ENCODE measurements at regions not wholly inside any gene's neighbourhood (a gene's known extent, or its start where the extent isn't known, plus 50 kb on each side); places are given as distances from the start of the nearest gene placed in this dataset.

DNA sequence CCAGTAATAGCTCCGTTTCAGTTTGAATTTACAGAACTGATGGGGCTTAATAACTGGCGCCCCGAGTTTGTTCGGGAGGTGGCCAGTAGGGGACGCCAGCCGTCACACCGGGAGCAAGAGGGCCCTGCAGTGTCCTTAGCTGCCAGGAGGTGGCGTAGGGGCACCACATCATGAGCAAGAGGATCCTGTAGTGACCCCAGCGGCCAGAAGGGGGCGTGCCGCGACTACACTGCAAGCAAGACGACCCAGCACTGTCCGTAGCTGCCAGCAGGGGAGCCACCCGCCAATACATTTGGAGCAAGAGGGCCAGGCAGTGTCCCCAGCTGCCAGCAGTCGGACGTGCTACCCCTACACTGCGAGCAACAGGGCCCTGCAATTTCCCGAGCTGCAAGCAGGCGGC lies 663.7 kb upstream of the B3GAT1 start:
- DNase-seq (ENCODE audit: low read depth in 2 of 2) = peak in 1 of 2 donors; percentile 14

DNA sequence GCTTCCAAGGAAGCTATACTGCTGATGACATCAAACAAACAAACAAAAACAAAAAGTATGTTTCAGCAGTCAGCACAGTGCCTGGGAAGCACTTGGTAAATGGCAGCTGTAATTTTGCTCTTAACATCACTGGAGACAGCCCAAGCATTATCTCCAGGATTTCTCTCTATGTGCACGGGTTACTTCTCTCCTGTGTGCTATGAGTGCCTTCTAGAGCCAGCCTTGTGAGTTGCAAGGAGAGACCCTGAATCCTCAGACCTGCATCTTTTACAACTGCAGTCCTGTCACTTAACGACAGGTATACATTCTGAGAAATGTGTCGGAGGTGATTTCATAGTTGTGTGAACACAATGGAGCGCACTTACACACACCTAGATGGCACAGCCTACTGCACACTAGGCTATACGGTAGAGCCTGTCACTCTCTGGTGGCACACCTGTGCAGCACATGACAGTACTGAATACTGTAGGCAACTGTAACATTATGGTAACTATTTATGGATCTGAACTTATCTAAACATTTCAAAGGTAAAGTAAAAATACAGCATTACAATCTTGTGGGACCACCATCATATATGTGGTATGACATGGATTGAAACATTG lies 662.5 kb upstream of the B3GAT1 start:
- no peak for DNase-seq (ENCODE audit: low read depth in 2 of 2)

DNA sequence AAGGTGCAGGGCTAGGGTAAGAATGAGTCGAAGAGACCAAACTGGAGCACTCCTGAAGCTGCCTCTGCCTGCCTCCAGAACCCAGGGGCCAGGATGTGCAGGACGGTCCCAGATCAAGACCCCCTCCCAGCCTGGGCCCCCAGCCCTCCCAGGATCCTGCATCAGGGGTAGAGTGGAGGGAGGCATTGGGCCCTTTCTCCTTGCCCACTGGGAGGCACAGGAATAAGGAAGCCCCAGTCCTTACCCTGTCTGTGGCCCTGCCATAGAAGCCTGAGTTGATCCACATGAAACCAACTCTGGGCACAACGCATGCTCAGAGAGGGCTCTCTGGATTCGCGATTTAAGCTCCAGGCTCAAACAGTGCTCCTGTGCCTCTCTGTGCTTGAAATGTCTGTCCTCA lies 661.8 kb upstream of the B3GAT1 start:
- no peak for DNase-seq (ENCODE audit: low read depth in 2 of 2)

DNA sequence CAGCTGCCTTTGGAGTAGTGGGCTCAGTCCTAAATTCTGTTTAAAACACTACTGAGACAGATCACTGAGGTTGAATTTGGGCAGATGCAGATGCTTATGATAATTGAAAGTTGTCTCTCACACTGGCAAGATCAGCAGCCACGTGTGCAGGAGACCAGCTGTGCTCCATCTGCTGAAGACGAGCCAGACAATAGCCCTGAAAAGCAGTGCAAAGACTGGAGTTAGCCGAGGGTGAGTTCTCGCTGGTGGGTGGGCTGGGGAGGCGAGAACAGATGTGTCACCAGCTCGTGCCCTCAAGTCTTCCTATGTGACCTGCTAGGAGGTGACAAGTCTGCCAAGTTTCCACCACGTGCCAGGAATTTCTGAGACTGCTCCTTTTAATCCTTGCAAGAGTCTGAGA lies 661.3 kb upstream of the B3GAT1 start:
- DNase-seq (ENCODE audit: low read depth in 2 of 2) = no peak

DNA sequence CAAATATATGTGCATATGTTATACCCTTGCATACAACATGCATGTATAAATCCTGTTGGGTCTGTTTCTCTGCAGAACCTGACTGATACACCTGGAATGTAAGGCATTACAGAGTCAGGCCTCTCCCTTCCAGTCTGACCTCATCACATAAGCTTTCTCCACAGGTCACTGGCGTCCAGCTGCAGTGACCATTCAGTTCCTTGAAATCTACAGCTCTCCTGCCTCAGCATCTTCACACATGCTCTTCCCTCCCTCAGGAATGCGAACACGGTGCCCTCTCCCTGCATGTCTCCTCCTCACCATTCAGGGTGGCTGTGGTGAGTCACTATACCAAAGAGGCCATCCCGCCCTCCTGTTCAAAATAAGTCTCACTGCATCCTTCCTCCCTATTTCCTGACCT lies 657.8 kb upstream of the B3GAT1 start:
- no peak for DNase-seq (ENCODE audit: low read depth in 2 of 2)

DNA sequence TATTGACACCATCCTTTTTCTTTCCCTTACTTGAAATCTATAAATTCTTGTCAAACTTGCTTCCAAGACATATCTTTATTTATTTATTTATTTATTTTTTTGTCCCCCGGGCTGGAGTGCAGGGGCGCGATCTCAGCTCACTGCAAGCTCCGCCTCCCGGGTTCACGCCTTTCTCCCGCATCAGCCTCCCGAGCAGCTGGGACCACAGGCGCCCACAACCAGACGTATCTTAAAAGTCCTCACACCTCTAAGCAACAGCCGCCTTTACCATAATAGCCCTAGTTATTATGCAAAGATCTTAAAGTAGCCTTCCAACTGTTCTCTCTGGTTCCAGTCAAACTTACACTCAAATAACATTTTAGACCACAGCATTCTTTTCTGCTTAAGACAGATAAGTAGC lies 657.0 kb upstream of the B3GAT1 start:
- no peak for DNase-seq (ENCODE audit: low read depth in 2 of 2)

DNA sequence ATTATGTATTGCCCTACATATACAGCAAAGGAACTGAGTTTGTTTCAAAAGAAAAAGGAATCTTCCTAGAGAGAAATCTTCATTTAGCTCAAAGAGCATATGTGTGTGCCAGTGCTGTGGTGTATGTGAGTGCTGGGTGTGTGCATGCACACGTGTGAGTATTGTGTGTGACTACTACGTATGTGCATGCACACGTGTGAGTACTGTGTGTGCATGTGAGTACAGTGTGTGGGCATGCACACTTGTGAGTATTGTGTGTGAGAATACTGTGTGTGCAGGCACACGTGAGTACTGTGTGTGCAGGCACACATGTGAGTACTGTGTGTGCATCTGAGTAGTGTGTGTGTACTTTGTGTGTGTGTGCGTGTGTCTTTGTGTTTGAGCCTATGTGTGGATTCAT lies 651.0 kb upstream of the B3GAT1 start:
- DNase-seq (ENCODE audit: low read depth in 2 of 2) = no peak

DNA sequence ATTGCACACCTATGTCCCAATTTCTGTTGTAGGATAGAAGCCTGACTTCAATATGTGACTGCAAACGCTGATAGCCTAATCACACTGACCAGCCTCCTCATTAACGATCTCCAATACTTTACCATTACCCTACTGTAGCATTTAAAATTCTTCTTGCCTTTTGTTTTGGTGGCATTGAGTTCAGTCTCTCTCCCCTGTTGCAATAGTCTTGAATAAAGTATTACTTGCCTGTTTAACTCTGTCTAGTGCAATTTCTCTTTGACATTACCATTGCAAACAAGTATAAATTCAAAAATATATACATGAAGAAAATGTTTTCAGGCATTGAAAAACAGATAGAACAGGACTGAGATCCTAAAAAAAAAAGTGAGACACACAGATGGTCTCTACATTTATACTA lies 649.1 kb upstream of the B3GAT1 start:
- no peak for DNase-seq (ENCODE audit: low read depth in 2 of 2)

DNA sequence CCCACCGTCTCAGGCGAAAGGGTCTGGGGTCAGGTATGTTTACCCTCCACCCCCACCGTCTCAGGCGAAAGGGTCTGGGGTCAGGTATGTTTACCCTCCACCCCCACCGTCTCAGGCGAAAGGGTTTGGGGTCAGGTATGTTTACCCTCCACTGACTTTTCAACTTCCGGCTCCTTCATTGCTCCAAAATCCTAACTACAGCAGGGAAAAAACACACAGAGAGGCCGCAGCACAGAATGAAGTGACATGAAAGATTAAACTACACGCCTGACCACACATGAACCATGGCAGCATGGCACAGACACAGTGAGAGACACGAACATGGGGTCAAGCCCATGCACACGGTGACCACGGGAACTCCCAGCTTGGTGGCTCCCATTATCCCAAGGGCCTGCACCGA lies 634.9 kb upstream of the B3GAT1 start:
- no peak for DNase-seq (ENCODE audit: low read depth in 2 of 2)

DNA sequence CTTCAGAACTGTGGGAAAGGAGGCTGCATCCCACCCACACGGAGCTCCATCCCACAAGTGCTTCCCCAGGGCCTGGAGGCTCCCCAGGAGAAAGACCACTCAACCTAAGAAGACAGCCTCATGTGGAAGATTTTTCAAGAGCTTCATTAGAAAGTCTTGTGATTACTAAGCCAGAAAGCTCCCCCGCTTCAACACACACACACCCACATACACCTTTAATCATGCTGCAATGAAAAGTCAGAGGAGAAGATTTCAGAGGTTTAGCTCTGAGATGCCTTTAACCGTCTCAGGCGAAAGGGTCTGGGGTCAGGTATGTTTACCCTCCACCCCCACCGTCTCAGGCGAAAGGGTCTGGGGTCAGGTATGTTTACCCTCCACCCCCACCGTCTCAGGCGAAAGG lies 634.5 kb upstream of the B3GAT1 start:
- DNase-seq (ENCODE audit: low read depth in 2 of 2) = no peak

DNA sequence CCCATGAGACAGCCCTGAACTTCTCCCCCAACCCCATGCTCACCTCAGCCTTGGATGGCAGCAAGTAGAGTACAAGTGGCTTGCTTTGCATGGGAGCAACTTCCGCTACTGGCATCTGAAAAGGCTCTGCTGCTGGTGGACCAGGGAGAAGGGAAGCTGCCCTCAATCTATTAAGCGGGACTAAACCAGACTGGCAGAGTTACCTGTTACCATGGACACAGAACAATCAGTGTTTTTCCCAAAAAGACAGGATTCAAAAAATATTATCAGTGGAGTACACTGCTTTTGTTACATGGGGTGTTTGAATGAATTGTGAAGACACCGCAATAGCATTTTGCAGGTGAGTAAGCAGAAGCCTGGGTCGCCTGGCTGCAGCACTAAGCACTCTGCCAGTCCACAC lies 631.4 kb upstream of the B3GAT1 start:
- DNase-seq (ENCODE audit: low read depth in 2 of 2) = no peak

DNA sequence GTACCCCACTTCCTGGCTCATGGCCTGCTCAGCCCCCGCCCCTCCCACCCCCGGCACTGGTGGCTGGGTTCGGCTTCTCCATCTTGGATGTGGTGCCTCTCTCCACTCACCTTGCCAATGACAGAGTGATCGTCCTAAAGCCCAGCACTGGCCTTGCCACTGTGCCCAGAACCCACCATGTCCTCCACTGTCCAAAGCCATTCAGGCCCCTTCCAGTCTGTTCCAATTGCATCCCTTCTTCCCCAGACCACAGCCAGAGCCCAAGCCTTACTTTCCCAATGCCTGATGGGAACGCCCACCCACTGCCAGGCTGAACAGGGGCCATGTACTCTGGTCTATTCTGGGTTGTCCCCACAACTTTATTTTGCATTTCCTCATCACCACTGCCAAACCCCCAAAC lies 625.8 kb upstream of the B3GAT1 start:
- no peak for DNase-seq (ENCODE audit: low read depth in 2 of 2)

DNA sequence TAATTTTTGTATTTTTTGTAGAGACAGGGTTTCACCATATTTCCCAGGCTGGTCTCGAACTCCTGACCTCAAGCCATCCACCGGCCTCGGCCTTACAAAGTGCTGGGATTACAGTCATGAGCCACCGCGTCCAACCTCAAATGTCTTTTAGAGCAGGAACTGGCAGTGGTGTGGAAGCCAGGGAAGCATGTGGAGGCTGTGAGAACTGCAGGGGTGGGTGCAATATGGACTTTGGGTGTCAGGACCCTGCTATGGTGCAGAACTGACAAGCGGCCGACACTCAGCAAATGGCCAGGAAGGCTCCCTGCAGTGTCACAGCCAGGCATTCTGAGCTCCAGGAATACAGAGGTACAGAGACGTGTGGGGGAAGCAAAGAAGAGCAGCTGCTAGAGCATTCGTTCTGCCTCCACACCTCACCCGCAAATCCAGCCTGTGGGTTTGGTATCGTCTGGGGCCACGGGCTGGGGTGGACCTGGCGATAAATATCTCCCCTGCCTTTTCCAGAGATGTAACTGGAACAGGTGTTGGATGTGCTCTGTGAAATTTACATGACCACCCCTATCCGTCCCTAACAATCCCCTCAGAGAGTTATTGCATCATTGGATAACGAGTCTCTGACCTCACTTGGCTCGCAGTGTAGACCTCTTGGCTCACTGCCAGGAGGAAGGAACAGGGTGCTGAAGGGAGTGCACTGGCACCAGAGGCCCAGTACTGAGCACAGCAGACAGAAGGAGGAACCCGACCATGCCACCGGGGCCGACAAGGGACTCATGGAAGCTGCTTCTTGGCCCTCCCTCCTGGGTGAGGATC lies 624.7 kb upstream of the B3GAT1 start:
- no peak for DNase-seq (ENCODE audit: low read depth in 2 of 2)

DNA sequence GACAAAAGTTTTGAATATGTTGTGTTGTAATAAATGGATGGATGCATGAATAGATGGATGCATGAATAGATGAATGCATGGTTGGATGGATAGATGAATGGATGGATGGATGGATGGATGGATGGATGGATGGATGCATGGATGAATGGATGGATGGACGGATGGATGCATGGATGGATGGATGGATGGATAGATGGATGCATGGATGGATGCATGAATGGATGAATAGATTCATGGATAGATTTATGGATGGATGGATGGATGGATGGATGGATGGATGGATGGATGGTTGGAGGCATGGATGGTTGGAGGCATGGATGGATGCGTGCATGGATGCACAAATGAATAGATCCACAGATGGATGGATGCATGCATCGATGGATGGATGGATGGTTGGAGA lies 623.2 kb upstream of the B3GAT1 start:
- no peak for DNase-seq (ENCODE audit: low read depth in 2 of 2)

DNA sequence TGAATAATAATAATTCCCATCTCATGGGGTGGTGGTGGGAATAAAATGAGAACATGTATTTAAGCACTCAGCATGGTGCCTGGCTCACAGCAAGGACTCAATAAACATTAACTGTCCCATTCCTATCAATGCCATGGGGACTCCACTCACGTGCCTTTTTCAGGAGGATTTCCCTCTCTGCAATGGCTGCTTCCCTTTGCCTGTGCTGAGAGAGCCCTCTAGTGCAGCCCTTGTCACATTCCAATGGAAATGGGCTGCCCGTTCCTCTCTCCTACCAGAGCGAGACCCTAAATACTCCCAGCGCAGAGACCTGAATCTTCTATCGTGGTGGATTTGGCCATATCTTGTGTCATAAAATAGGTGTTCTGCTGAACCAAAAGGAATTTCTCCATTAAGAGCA lies 621.5 kb upstream of the B3GAT1 start:
- no peak for DNase-seq (ENCODE audit: low read depth in 2 of 2)

DNA sequence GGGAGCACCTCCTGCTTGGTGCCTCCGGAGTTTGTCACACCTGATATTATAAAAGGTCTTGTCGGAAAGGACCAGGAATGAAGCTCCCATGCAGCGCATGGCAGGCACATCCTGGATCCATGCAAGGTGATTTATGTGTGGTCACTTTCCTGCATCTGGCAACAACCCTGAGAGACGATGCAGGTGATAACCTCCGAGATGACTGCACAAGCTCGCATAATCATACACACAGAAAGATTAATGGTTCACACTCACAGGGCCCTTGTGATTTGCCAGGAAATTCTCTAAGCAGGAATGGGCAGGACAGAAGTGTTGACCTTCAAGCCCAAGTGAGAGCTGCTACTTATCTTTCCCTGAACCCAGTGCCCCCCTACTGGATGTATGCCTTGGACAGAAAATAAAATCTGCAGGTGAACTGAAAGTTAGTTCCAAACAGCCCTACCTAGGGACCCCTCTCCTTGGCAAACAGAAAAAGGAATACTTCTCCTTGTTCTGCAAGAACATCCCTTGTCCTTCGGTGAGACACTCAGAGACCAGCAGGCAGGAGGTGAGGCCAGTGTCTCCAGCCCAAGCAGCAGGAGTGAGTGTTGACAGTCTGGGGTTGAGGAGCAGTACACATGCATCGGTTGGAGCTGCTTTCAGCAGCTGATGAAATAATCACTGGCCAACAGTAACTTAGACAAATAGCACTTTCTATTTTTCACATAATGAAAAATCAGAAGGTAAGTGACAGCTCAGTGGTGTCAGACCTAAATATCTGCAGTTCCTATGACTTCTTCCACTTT lies 619.4 kb upstream of the B3GAT1 start:
- DNase-seq (ENCODE audit: low read depth in 2 of 2) = no peak

DNA sequence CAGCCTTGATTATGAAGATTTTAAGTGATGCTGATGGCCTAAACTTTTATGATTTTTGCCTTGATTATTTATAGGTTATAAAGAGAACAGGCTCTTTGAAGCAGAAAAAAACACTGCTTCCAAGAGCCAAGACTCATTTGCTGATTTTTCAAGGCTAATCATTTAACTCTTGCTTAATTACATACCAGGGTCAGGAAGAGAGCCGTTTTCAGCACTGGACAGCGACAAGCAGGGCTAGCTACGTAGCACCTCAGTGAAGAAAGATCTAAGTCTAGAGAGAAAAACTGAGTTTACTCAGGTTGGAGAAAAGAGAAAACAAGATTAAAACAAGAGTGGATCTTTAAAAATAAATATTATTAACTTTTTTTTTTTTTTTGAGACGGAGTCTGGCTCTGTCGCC lies 615.4 kb upstream of the B3GAT1 start:
- no peak for DNase-seq (ENCODE audit: low read depth in 2 of 2)

DNA sequence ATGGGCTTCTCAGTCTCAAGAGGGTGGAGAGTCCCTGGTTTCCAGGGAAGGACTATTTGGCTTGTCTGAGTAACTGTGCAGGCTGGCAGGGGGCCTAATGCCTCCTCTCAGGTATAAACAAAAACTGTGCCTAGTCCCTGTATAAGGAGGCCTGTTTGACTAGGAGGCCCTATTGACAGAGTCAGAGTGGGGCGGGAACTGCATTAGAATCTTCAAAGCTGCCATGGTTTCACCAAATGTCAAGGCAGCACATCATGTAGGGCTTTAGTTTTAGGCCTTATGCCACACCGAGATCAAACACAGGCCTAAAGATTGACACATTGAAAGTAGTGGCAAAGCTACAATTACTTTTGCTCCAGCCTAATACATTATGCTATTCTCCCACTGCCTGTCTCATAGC lies 611.5 kb upstream of the B3GAT1 start:
- no peak for DNase-seq (ENCODE audit: low read depth in 2 of 2)

DNA sequence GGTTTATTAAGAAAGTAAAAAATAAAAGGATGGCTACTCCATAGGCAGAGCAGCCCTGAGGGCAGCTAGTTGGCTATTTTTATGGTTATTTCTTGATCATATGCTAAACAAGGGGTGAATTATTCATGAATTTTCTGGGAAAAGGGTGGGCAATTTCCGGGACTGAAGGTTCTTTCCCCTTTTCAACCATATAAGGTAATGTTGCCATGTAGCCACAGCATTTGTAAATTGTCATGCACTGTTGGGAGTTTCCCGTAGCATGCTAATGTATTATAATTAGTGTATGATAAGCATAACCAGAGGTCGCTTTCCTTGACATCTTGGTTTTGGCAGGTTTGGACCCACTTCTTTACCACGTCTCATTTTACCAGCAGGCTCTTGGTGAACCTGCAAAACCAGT lies 610.4 kb upstream of the B3GAT1 start:
- no peak for DNase-seq (ENCODE audit: low read depth in 2 of 2)

DNA sequence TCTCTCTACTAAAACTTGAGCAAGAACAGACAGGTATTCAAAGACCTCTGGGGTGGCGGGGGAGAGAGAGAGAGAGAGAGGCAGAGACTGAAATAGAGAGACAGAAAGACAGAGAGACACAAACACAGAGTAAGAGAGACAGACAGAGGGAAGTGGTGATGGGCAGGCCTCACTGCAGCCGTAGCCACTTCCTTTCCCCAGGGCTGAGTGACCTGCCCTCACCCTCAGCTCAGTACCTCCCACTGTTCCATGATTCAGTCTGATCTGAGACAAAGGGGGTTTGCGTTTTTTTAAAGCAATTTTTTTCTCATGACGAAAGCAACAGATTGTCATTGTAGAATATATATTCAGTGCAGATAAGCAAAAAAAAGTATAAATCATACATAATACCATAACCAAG lies 607.9 kb upstream of the B3GAT1 start:
- no peak for DNase-seq (ENCODE audit: low read depth in 2 of 2)

DNA sequence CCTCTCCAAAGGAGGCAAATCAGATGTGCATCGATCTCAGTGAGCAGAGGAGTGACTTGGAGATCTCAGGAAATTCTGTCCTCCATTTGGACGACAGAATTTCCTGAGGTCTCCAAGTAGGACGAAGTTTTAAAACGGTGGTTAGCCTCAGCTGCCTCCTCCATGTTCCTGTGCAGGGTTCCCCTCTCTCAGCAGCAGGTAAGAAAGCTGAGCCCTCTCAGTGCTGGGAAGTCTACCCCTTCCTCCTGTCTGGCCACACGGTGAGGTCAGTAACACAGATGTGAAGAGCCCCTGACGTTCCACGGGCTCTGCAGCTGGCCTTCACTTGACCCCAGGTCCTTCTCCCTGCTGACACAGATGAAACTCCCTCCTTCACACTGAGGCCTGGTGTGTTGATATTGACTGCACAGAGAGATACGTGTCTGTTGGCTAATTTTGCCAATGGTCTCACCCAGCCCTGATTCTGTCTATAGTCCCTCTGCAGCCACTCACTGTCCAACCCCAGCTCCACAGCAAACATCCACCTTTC lies 607.4 kb upstream of the B3GAT1 start:
- no peak for DNase-seq (ENCODE audit: low read depth in 2 of 2)

DNA sequence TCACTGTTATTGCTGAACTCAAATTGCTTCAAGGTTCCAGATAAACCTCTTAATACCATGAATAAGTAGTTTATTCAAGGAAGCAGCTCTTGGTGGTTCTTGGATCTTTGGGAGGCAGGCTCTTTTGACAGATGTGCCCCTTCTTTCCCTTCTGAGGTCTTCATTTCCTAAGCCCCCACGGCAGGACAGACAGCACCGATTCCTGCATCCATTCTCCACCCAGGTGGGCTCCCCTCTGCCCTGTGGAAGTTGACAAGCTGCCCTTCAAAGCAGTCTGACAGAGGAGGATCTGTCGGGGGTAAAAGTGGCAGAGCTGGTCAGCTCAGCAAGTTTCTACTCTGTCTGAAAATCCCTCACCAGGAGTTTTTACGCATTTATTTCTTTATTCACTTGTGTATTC lies 605.3 kb upstream of the B3GAT1 start:
- DNase-seq (ENCODE audit: low read depth in 2 of 2) = no peak

DNA sequence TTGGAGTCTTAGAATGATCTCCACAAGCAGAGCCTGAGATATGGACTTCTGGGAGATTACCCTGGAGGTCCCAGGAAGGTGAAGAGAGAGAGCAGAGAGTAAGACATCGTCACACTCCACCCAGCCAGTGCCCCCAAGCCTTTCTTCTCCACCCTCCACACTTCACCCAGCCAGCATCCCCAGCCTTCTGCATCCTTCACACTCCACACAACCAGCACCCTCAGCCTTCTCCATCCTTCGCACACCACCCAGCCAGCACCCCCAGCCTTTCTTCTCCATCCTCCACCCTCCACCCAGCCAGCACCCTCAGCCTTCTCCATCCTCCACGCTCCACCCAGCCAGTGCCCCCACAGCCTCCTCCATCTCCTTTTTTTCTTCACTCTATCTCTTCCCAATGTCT lies 603.9 kb upstream of the B3GAT1 start:
- no peak for DNase-seq (ENCODE audit: low read depth in 2 of 2)
